ENCODE measurements at regions not wholly inside any gene's neighbourhood (a gene's known extent, or its start where the extent isn't known, plus 50 kb on each side); places are given as distances from the start of the nearest gene placed in this dataset.
"Not testable (repeated sequence)": the region's sequence is repeated elsewhere in the genome, so short reads cannot be mapped to it uniquely, and the experiment has no call there.

GRCh38 chr3:78255403-78255802, 1215.5 kb downstream of the ROBO2 start:
- DNase-seq: no peak

GRCh38 chr3:78256123-78256522, 1216.2 kb downstream of the ROBO2 start:
- no peak for DNase-seq

- no peak for DNase-seq
Measured at GRCh38 chr3:78257951-78258530, 1218.1 kb downstream of the ROBO2 start.

GRCh38 chr3:78258798-78259197, 1218.9 kb downstream of the ROBO2 start:
- no peak for DNase-seq

- no peak for DNase-seq
Measured at GRCh38 chr3:78260388-78260787, 1220.5 kb downstream of the ROBO2 start.

GRCh38 chr3:78266550-78266949, 1226.7 kb downstream of the ROBO2 start:
- not testable (repeated sequence) for DNase-seq

- no peak for DNase-seq
Measured at GRCh38 chr3:78267235-78267634, 1227.3 kb downstream of the ROBO2 start.

GRCh38 chr3:78268087-78268486, 1228.2 kb downstream of the ROBO2 start:
- no peak for DNase-seq

GRCh38 chr3:78268716-78269668, 1229.1 kb downstream of the ROBO2 start:
- DNase-seq: no peak

- no peak for DNase-seq
Measured at GRCh38 chr3:78273326-78273725, 1233.4 kb downstream of the ROBO2 start.

- DNase-seq: no peak
Measured at GRCh38 chr3:78274475-78275065, 1234.7 kb downstream of the ROBO2 start.

GRCh38 chr3:78275420-78275852, 1235.5 kb downstream of the ROBO2 start:
- DNase-seq: no peak

GRCh38 chr3:78277220-78277619, 1237.3 kb downstream of the ROBO2 start:
- no peak for DNase-seq

- DNase-seq: no peak
Measured at GRCh38 chr3:78277801-78278200, 1237.9 kb downstream of the ROBO2 start.

GRCh38 chr3:78279091-78279490, 1239.2 kb downstream of the ROBO2 start:
- no peak for DNase-seq

GRCh38 chr3:78281381-78281780, 1241.5 kb downstream of the ROBO2 start:
- no peak for DNase-seq

GRCh38 chr3:78283994-78284393, 1244.1 kb downstream of the ROBO2 start:
- no peak for DNase-seq

- DNase-seq: no peak
Measured at GRCh38 chr3:78285032-78285728, 1245.3 kb downstream of the ROBO2 start.

GRCh38 chr3:78287085-78287484, 1247.2 kb downstream of the ROBO2 start:
- no peak for DNase-seq

- no peak for DNase-seq
Measured at GRCh38 chr3:78293284-78293683, 1253.4 kb downstream of the ROBO2 start.

- no peak for DNase-seq
Measured at GRCh38 chr3:78304115-78304514, 1264.2 kb downstream of the ROBO2 start.

GRCh38 chr3:78312851-78313250, 1273.0 kb downstream of the ROBO2 start:
- DNase-seq: no peak

All from muscle of arm (tissue), 1 donor.